PFSK-1 (cell line): ENCODE measurements at regions not wholly inside any gene's neighbourhood (a gene's known extent, or its start where the extent isn't known, plus 50 kb on each side); places are given as distances from the start of the nearest gene placed in this dataset.

ENCODE experiments used
- FOXP2 ChIP-seq: optimal IDR thresholded peaks from 2 replicates; pipeline ENCODE3; 2011; ENCODE audit warnings: borderline replicate concordance, control low read depth, inconsistent platforms; ENCODE audit not compliant: insufficient read depth; ENCODE audit errors: extremely low read length, extremely low read depth
- POLR2AphosphoS5 ChIP-seq: IDR thresholded peaks from 2 replicates; pipeline ENCODE4 v1.6.1; 2012; ENCODE audit warnings: low read depth, mild to moderate bottlenecking, control low read depth, low read length, moderate library complexity
- REST ChIP-seq, 2 experiments: IDR thresholded peaks; 2 replicates each; pipeline versions ENCODE4 v1.6.1 to v1.8.0; 2011 to 2012; ENCODE audit warnings: low read depth in 2 of 2, low read length in 2 of 2, control low read depth in 1 of 2, inconsistent platforms in 1 of 2, mild to moderate bottlenecking in 1 of 2, moderate library complexity in 1 of 2; ENCODE audit not compliant: insufficient read depth in 1 of 2
- SIN3A ChIP-seq: IDR thresholded peaks from 2 replicates; pipeline ENCODE4 v1.6.1; 2012; ENCODE audit warnings: mild to moderate bottlenecking, low read length, moderate library complexity, borderline replicate concordance; ENCODE audit not compliant: insufficient read depth
- TAF1 ChIP-seq: IDR thresholded peaks from 2 replicates; pipeline ENCODE4 v1.6.1; 2012; ENCODE audit warnings: low read length, control low read depth, borderline replicate concordance; ENCODE audit not compliant: insufficient read depth

GRCh38 chr13:107738004-107738403 is 477.3 kb downstream of the LIG4 start:
- TF ChIP-seq POLR2AphosphoS5: no peak
- no peak for TF ChIP-seq TAF1
- TF ChIP-seq REST (IDR thresholded peaks at IDR 0.05; ENCODE audit: insufficient read depth in 1 of 2, low read depth in 2 of 2, low read length in 2 of 2): no peak
- no peak for TF ChIP-seq SIN3A
- no peak for TF ChIP-seq FOXP2
